Upper lobe of left lung (tissue), 4 donors: ENCODE measurements at regions not wholly inside any gene's neighbourhood (a gene's known extent, or its start where the extent isn't known, plus 50 kb on each side); places are given as distances from the start of the nearest gene placed in this dataset.

Experiments used
- EP300 ChIP-seq, 4 donors: sonication (generic); formaldehyde crosslinking; IDR thresholded peaks; one replicate each; pipeline ENCODE4 v1.5.1; 2017; ENCODE audit warnings: antibody characterized with exemption in 4 of 4, control low read depth in 2 of 4
- POLR2A ChIP-seq, 4 donors: fragments of 450-650 bp; IDR thresholded peaks; one replicate each; pipeline ENCODE4 v1.5.1; 2016 to 2017; ENCODE audit warnings: antibody characterized with exemption in 4 of 4, mild to moderate bottlenecking in 2 of 4

DNA sequence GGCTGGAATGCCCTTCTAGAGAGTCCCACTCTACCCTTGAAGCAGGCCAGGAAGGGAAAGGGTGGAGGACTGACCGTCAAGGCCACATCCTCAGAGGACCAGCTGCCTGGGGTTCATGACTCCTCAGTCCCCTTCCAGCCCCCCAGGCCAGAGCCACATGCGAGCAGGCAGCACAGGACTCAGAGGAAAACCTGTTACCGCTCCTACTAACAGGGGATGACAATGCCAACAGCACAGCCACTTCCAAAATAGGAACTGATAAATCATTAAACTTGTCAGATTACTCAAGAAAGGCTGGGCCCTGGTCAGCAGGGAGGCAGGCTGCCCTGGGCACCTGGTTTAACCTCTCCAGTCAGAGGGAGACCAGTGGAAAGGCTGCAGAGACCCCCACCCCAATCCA lies 206.2 kb upstream of the SDK2 start:
- TF ChIP-seq EP300 (IDR thresholded peaks at IDR 0.05) = no peak
- no peak for TF ChIP-seq POLR2A (IDR thresholded peaks at IDR 0.05)
